Sigmoid colon (tissue), 6 donors: ENCODE measurements at regions not wholly inside any gene's neighbourhood (a gene's known extent, or its start where the extent isn't known, plus 50 kb on each side); places are given as distances from the start of the nearest gene placed in this dataset.

Experiments
- DNase-seq: peaks from one replicate; pipeline ENCODE4 v3.0.0-alpha.2; 2019
- H3K27ac ChIP-seq, 4 donors: fragments of 200-600 bp; sonication (generic); one replicate each; pipeline ENCODE4 v1.5.1; 2016 to 2019; ENCODE audit warnings: mild to moderate bottlenecking in 1 of 4
- H3K27me3 ChIP-seq, 3 donors: fragments of 200-600 bp; sonication (generic); one replicate each; pipeline ENCODE4 v1.5.1; 2019; ENCODE audit warnings: mild to moderate bottlenecking in 1 of 3
- H3K36me3 ChIP-seq, 4 donors: fragments of 200-600 bp; sonication (generic); one replicate each; pipeline ENCODE4 v1.5.1; 2016 to 2019
- H3K4me1 ChIP-seq, 4 donors: fragments of 200-600 bp; sonication (generic); one replicate each; pipeline ENCODE4 v1.5.1; 2017 to 2019
- H3K4me3 ChIP-seq, 4 donors: fragments of 200-600 bp; sonication (generic); one replicate each; pipeline ENCODE4 v1.5.1; 2017 to 2019; ENCODE audit warnings: mild to moderate bottlenecking in 2 of 4, moderate library complexity in 1 of 4
- H3K9me3 ChIP-seq, 4 donors: fragments of 200-600 bp in 3 of 4; sonication (generic) in 3 of 4; one replicate each; pipeline versions ENCODE4 v1.5.1 to v1.6.1; 2013 to 2019
- EP300 ChIP-seq, 4 donors: sonication (generic); formaldehyde crosslinking; IDR thresholded peaks; one replicate each; pipeline ENCODE4 v1.6.1; 2017; ENCODE audit warnings: antibody characterized with exemption in 4 of 4
- POLR2A ChIP-seq, 2 donors: fragments of 450-650 bp; IDR thresholded peaks; one replicate each; pipeline ENCODE4 v1.6.1; 2016; ENCODE audit warnings: antibody characterized with exemption in 2 of 2, mild to moderate bottlenecking in 2 of 2, moderate library complexity in 2 of 2
- POLR2AphosphoS5 ChIP-seq, 4 donors: sonication (generic); formaldehyde crosslinking; IDR thresholded peaks; one replicate each; pipeline ENCODE4 v1.6.1; 2017; ENCODE audit warnings: antibody characterized with exemption in 4 of 4
- WGBS, 2 donors: extraction: QIAGEN DNeasy Blood & Tissue Kit; methylation state at CpG; one replicate each; pipeline ENCODE4 v1.1.7; 2013; 5-methylcytosine and 5-hydroxymethylcytosine counted together
- intact Hi-C: fragments of 100-400 bp; cut with DNase I; formaldehyde crosslinking; loops from one replicate; pipeline ENCODE4 v1.15.1; 2023
- TF ChIP-seq, protein P1 (sequence below), 4 experiments: fragments of 450-650 bp in 3 of 4; fragments of 200-600 bp in 1 of 4; IDR thresholded peaks; one replicate each; pipeline ENCODE4 v1.5.1; 2016 to 2019; ENCODE audit warnings: antibody characterized with exemption in 4 of 4, mild to moderate bottlenecking in 3 of 4, moderate library complexity in 2 of 4
- donor health status: healthy with polysubstance abuse.
- donor health status: healthy.

DNA sequence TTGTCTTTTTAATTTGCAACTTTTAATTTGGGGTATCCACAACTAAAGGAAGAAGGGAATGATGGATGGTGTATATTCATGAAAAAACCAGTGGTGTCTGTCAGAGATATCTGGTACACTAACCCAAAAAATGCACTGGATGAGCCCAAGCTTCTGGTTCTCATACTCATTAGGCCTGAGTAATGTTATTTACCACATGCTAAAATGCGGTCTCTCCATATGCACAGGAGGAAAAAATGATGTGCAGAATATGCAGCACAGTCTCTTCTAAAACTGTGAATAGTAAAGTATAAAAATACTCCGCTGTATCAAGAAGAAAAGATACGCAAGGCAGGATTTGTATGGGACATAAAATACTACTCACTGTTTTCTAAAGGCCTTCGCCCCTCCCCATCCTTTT, 275.6 kb upstream of the NAV3 start:
- intact Hi-C loops, result no loop called here
- 73 to 74% methylated on average over 4 of the region's 4 CpGs for WGBS, 2 donors
- Histone ChIP-seq H3K27me3 (no peaks in the 10 kb centered on the region), H3K9me3 (no peaks in the 10 kb centered on the region), H3K4me3 (no peak overlapping the region), H3K27ac (no peak overlapping the region), H3K4me1 (no peaks in the 10 kb centered on the region), H3K36me3 (no peaks in the 10 kb centered on the region)
- DNase-seq, result no peak
- TF ChIP-seq, protein P1, sequence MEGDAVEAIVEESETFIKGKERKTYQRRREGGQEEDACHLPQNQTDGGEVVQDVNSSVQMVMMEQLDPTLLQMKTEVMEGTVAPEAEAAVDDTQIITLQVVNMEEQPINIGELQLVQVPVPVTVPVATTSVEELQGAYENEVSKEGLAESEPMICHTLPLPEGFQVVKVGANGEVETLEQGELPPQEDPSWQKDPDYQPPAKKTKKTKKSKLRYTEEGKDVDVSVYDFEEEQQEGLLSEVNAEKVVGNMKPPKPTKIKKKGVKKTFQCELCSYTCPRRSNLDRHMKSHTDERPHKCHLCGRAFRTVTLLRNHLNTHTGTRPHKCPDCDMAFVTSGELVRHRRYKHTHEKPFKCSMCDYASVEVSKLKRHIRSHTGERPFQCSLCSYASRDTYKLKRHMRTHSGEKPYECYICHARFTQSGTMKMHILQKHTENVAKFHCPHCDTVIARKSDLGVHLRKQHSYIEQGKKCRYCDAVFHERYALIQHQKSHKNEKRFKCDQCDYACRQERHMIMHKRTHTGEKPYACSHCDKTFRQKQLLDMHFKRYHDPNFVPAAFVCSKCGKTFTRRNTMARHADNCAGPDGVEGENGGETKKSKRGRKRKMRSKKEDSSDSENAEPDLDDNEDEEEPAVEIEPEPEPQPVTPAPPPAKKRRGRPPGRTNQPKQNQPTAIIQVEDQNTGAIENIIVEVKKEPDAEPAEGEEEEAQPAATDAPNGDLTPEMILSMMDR (IDR thresholded peaks at IDR 0.05), result no peak
- no peak for TF ChIP-seq EP300 (IDR thresholded peaks at IDR 0.05)
- TF ChIP-seq POLR2AphosphoS5 (IDR thresholded peaks at IDR 0.05), result no peak
- no peak for TF ChIP-seq POLR2A (IDR thresholded peaks at IDR 0.05)

DNA sequence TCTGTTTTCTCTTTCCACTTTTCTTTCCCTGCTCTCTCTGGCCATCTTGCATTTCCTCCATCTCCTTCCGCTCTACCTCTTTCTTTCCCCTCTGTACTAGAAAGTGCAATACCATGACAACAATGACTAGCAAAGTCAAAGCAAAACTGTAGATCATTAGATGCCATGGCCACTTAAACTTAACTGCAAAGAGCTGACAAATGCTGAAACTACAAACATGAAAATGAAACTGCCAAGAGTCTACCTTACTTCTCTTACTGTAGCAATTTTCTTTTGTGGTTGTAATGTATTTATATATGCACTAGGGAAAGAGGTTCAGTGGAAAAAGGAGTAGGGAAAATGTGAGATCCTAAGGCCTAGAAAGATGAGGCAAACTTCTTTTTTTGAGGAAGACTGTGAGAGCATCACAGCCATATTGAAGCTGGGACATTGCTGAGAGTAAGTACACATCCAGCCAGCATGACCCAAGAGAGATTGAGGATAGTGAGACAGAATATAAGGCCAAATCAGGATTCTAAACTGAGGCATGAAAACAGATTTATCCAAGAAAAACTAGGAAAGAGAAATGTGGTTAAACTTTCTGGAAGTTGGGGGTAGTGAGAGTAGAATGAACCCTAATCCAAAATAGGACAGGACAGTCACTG, 276.6 kb upstream of the NAV3 start:
- H3K4me1 ChIP-seq, result no peaks in the 10 kb centered on the region
- TF ChIP-seq, protein P1 (IDR thresholded peaks at IDR 0.05), result no peak
- TF ChIP-seq POLR2A (IDR thresholded peaks at IDR 0.05), result no peak
- no peak for TF ChIP-seq EP300 (IDR thresholded peaks at IDR 0.05)
- no peak for TF ChIP-seq POLR2AphosphoS5 (IDR thresholded peaks at IDR 0.05)
- H3K9me3 ChIP-seq, result no peaks in the 10 kb centered on the region
- intact Hi-C loops, result no loop called here
- no peak overlapping the region for H3K27ac ChIP-seq
- 84 to 86% methylated on average over 1 of the region's 1 CpG for WGBS, 2 donors
- no peaks in the 10 kb centered on the region for H3K36me3 ChIP-seq
- H3K27me3 ChIP-seq, result no peaks in the 10 kb centered on the region
- no peak overlapping the region for H3K4me3 ChIP-seq
- DNase-seq, result no peak

DNA sequence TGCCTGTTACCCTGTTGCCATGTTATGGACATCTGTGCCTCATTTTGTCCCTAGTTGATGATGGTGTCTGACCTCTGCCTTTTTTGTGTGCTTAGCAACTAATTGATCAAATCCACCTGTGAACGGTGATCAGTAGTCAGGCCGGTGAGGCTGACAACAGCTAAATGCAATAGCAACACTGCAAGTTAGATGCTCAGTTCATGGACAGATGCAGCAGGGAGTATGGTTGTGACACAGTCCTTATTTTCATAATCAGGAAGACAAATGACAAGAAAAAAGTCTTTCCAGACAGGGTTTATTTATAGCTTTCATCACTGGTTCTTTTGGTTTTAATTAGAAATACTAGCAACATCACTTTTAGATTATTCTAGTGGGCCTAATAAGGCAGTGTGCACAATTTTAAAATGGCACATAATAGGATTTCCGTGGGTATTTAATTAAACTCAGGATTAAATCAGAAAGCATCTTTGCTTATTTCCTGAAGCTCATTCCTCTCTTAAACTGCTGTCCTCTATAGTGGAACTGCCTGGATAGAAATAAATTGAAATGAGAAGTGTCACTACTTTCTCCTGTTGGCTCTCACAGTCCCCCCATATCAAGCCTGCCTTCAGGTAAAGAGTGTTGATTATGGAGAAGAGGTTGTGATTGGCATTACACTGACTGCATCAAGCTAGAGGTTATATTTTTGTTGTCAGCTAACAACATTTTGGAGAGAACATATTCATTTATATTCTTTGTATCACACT, 281.1 kb upstream of the NAV3 start:
- DNase-seq, result no peak
- H3K4me3 ChIP-seq, result no peak overlapping the region
- no peaks in the 10 kb centered on the region for H3K27me3 ChIP-seq
- no peaks in the 10 kb centered on the region for H3K4me1 ChIP-seq
- no peaks in the 10 kb centered on the region for H3K36me3 ChIP-seq
- intact Hi-C loops, result no loop called here
- TF ChIP-seq, protein P1 (IDR thresholded peaks at IDR 0.05), result no peak
- TF ChIP-seq POLR2AphosphoS5 (IDR thresholded peaks at IDR 0.05) (no peak), POLR2A (IDR thresholded peaks at IDR 0.05) (no peak), EP300 (IDR thresholded peaks at IDR 0.05) (no peak)
- WGBS, 2 donors, result 70 to 84% methylated on average over 3 of the region's 3 CpGs
- no peak overlapping the region for H3K27ac ChIP-seq
- H3K9me3 ChIP-seq, result no peaks in the 10 kb centered on the region

DNA sequence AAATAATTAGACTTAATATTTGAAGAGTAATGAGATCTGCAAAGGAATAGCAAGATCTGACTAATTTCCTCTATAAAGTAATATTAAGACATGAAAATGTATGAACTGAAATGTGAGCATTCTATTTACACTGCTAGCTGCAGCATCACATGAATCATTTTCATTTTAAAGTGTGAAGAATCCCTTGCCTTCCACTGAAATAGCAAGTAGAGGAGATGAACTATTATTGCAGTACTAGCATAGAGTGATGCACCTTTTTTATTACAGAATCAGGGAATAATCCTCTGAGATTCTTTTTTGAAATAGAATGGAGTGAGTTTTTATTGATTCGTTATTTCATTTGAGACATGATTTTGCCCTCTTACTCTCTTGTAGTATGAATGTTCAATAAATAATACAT, 281.9 kb upstream of the NAV3 start:
- no peak for DNase-seq
- Histone ChIP-seq H3K36me3 (no peaks in the 10 kb centered on the region), H3K27ac (no peak overlapping the region), H3K27me3 (no peaks in the 10 kb centered on the region), H3K4me1 (no peaks in the 10 kb centered on the region), H3K9me3 (no peaks in the 10 kb centered on the region), H3K4me3 (no peak overlapping the region)
- no peak for TF ChIP-seq POLR2A (IDR thresholded peaks at IDR 0.05)
- TF ChIP-seq, protein P1 (IDR thresholded peaks at IDR 0.05), result no peak
- TF ChIP-seq EP300 (IDR thresholded peaks at IDR 0.05), result no peak
- TF ChIP-seq POLR2AphosphoS5 (IDR thresholded peaks at IDR 0.05), result no peak
- WGBS, 2 donors, result 82 to 85% methylated on average over 1 of the region's 1 CpG
- intact Hi-C loops, result no loop called here
